K562 (cell line): ENCODE measurements at regions not wholly inside any gene's neighbourhood (a gene's known extent, or its start where the extent isn't known, plus 50 kb on each side); places are given as distances from the start of the nearest gene placed in this dataset.
A peak's percentile ranks its signal among the peaks of the same experiment; 100 is the strongest.

Source experiments
- ATAC-seq: fragments of 200-7000 bp; cut with Tn5 transposase; 3 replicates; pipeline ENCODE4 v1.9.1; 2020; ENCODE audit warnings: moderate library complexity
- BruUV-seq: library from RNA; stranded (reverse); fragments of 400-500 nt; replicated peaks from 2 replicates; lab custom pipeline; 2021; lab: Mats Ljungman, UMichigan
- CTCF ChIA-PET: fragments of 300-600 bp; formaldehyde crosslinking; extraction: SDS; loops from one replicate; lab custom pipeline; 2021; ENCODE audit warnings: low intra/inter-chr PET ratio; lab: Yijun Ruan, JAX
- POLR2A ChIA-PET: fragments of 300-600, 350-650 bp; sonication (Branson Sonifier 250); formaldehyde crosslinking; extraction: SDS; loops from one replicate; lab custom pipeline; 2021; ENCODE audit warnings: antibody characterized with exemption, inconsistent platforms; lab: Yijun Ruan, JAX
- DNase-seq, 4 experiments: peaks; one replicate each; pipeline versions ENCODE4 v3.0.0 to v3.0.0-alpha.2; 2011 to 2018; ENCODE audit warnings: low spot score in 3 of 4, mixed read lengths in 3 of 4; ENCODE audit errors: extremely low read depth in 1 of 4
- FAIRE-seq: peaks from 2 replicates; lab custom pipeline; 2011; peaks lifted over from hg19 to GRCh38; lab: Jason Lieb, UNC
- H2AFZ ChIP-seq: 2 replicates; pipeline ENCODE4 v1.6.0; 2011; ENCODE audit warnings: low read depth, low read length, control low read depth, inconsistent platforms
- H3K27ac ChIP-seq: fragments of 200-600 bp; 3 replicates; pipeline ENCODE4 v1.8.0; 2011; ENCODE audit warnings: low read depth, mild to moderate bottlenecking, control low read depth, inconsistent platforms, low read length, moderate library complexity, mixed read lengths; ENCODE audit errors: extremely low read depth
- H3K27me3 ChIP-seq, 2 experiments: fragments of 300-600 bp in 1 of 2; 2 replicates in 1 of 2; 3 replicates in 1 of 2; pipeline versions ENCODE4 v1.6.0 to v1.8.0; 2011; ENCODE audit warnings: inconsistent platforms in 2 of 2, low read length in 2 of 2, mild to moderate bottlenecking in 1 of 2, mixed read lengths in 1 of 2, moderate library complexity in 1 of 2; ENCODE audit not compliant: control insufficient read depth in 2 of 2, insufficient read depth in 2 of 2
- H3K36me3 ChIP-seq: fragments of 300-600 bp; 3 replicates; pipeline ENCODE4 v1.8.0; 2011; ENCODE audit warnings: mild to moderate bottlenecking, low read length, inconsistent platforms; ENCODE audit not compliant: control insufficient read depth, insufficient read depth
- H3K4me1 ChIP-seq, 2 experiments: fragments of 200-600 bp in 1 of 2; replicated peaks in 1 of 2; 2 replicates in 1 of 2; 3 replicates in 1 of 2; pipeline versions ENCODE4 v1.5.1 to v1.8.0; 2011; ENCODE audit warnings: inconsistent platforms in 2 of 2, low read length in 2 of 2, mild to moderate bottlenecking in 1 of 2, mixed read lengths in 1 of 2, moderate library complexity in 1 of 2; ENCODE audit not compliant: control insufficient read depth in 2 of 2, insufficient read depth in 2 of 2
- H3K4me2 ChIP-seq: 2 replicates; pipeline ENCODE4 v1.6.1; 2011; ENCODE audit warnings: low read length, control low read depth, inconsistent platforms, mixed read lengths; ENCODE audit not compliant: insufficient read depth
- H3K4me3 ChIP-seq: fragments of 200-600 bp; sonication (generic), shearing (Covaris generic); 2 replicates; pipeline ENCODE4 v1.5.1; 2016; ENCODE audit warnings: control low read depth, inconsistent platforms
- H3K79me2 ChIP-seq: fragments of 200-600 bp; 3 replicates; pipeline ENCODE4 v1.8.0; 2011; ENCODE audit warnings: low read length, inconsistent platforms; ENCODE audit not compliant: control insufficient read depth, insufficient read depth
- H3K9ac ChIP-seq, 2 experiments: 2 replicates each; pipeline versions ENCODE4 v1.6.0 to v1.6.1; 2011; ENCODE audit warnings: low read depth in 2 of 2, low read length in 2 of 2, control low read depth in 1 of 2, inconsistent platforms in 1 of 2, mild to moderate bottlenecking in 1 of 2, mixed read lengths in 1 of 2; ENCODE audit not compliant: insufficient read depth in 1 of 2
- H3K9me1 ChIP-seq: one replicate; pipeline ENCODE4 v1.6.0; 2011; ENCODE audit warnings: inconsistent platforms, mild to moderate bottlenecking, low read length, moderate library complexity; ENCODE audit not compliant: control insufficient read depth, insufficient read depth
- H3K9me3 ChIP-seq: replicated peaks from 2 replicates; pipeline ENCODE4 v1.5.1; 2011; ENCODE audit warnings: low read depth, low read length, inconsistent platforms; ENCODE audit not compliant: control insufficient read depth, insufficient read depth
- H4K20me1 ChIP-seq: replicated peaks from 2 replicates; pipeline ENCODE4 v1.6.1; 2011; ENCODE audit warnings: low read length, inconsistent platforms, mixed read lengths; ENCODE audit not compliant: control insufficient read depth, insufficient read depth
- ELK3 ChIP-seq: fragments of 450-650 bp; formaldehyde crosslinking; IDR thresholded peaks from 2 replicates; pipeline ENCODE4 v1.4.0; 2020; ENCODE audit warnings: mild to moderate bottlenecking
- NFATC3 ChIP-seq: fragments of 450-650 bp; IDR thresholded peaks from 2 replicates; pipeline ENCODE4 v1.6.1; 2017; ENCODE audit warnings: mild to moderate bottlenecking
- SAP30 ChIP-seq: fragments of 200-600 bp; sonication (generic); IDR thresholded peaks from 2 replicates; pipeline ENCODE4 v1.6.1; 2012; ENCODE audit warnings: borderline replicate concordance, low read depth, mild to moderate bottlenecking, moderate library complexity, low read length, control low read depth, inconsistent platforms; ENCODE audit not compliant: insufficient read depth, poor library complexity, severe bottlenecking
- WHSC1 ChIP-seq: IDR thresholded peaks from one replicate; pipeline ENCODE4 v1.6.1; 2012; ENCODE audit warnings: low read length, control low read depth, inconsistent platforms
- ZNF699 ChIP-seq: fragments of 250-450 bp; sonication (Bioruptor Pico); IDR thresholded peaks from 2 replicates; pipeline ENCODE4 v1.8.0; 2021; ENCODE audit warnings: mild to moderate bottlenecking, moderate library complexity; ENCODE audit not compliant: insufficient replicate concordance
- ZNF717 ChIP-seq: fragments of 250-450 bp; sonication (Bioruptor Pico); IDR thresholded peaks from 2 replicates; pipeline ENCODE4 v1.5.0; 2021
- WGBS: fragments of 100-300 bp; shearing (Covaris generic); methylation state at CpG from one replicate; pipeline ENCODE4 v1.1.6; 2016; ENCODE audit warnings: low coverage, mixed read lengths; ENCODE audit not compliant: insufficient coverage; ENCODE audit errors: missing lambda C conversion rate; 5-methylcytosine and 5-hydroxymethylcytosine counted together
- in situ Hi-C: fragments of 300-500 bp; cut with MboI; formaldehyde crosslinking; loops from 4 replicates; pipeline ENCODE4 v1.15.0; 2018; ENCODE audit warnings: inconsistent platforms, mixed read lengths
- intact Hi-C: fragments of 100-400 bp; cut with micrococcal nuclease; formaldehyde crosslinking; loops from 2 replicates; pipeline ENCODE4 v1.14.2; 2022

GRCh38 chr12:92039046-92039445 lies 106.6 kb downstream of the BTG1 start:
- no peaks in the 10 kb centered on the region for H3K79me2 ChIP-seq
- no peak overlapping the region for H3K27ac ChIP-seq
- ATAC-seq (no peak), DNase-seq (no peak), FAIRE-seq (no peak)
- peak overlapping the region; percentile 1; the same call in 1 of the 2 replicates for H2AFZ ChIP-seq
- in situ Hi-C loops, result no loop called here
- no peaks in the 10 kb centered on the region for H3K9me1 ChIP-seq
- no peaks in the 10 kb centered on the region for H3K27me3 ChIP-seq
- H3K9me3 ChIP-seq, result no peaks in the 10 kb centered on the region
- no TSS peak for BruUV-seq
- peaks cover 3 to 11% of the 10 kb centered on the region in 2 experiments; a peak in 4 of 5 replicates for H3K4me1 ChIP-seq
- 88% methylated on average over 3 of the region's 3 CpGs for WGBS
- no peaks in the 10 kb centered on the region for H4K20me1 ChIP-seq
- no peak overlapping the region for H3K4me3 ChIP-seq
- no peak for TF ChIP-seq ZNF699
- TF ChIP-seq NFATC3, result no peak
- no peak for TF ChIP-seq WHSC1
- TF ChIP-seq ELK3 (CRISPR knock-in tag), result no peak
- no peak for TF ChIP-seq ZNF717 (CRISPR knock-in tag)
- no peak for TF ChIP-seq SAP30
- H3K4me2 ChIP-seq, result no peak overlapping the region
- ChIA-PET POLR2A (interaction anchor here (0.7 kb wide), 1 partner anchor 9 kb away, joined by 3 read pairs; no protein-coding TSS in a partner anchor), CTCF (no interaction called here)
- no peaks in the 10 kb centered on the region; the same call in 2 of the 3 replicates for H3K36me3 ChIP-seq
- H3K9ac ChIP-seq, result no peak overlapping the region
- intact Hi-C loops, result no loop called here
